PC-3 (cell line): ENCODE measurements at regions not wholly inside any gene's neighbourhood (a gene's known extent, or its start where the extent isn't known, plus 50 kb on each side); places are given as distances from the start of the nearest gene placed in this dataset.

ENCODE experiments used
- ATAC-seq: fragments of 200-7000 bp; cut with Tn5 transposase; 2 replicates; pipeline ENCODE4 v1.9.1; 2020; ENCODE audit warnings: mild to moderate bottlenecking, moderate library complexity
- BruUV-seq: library from RNA; stranded (reverse); fragments of 400-500 nt; replicated peaks from 2 replicates; lab custom pipeline; 2021; lab: Mats Ljungman, UMichigan
- CTCF ChIA-PET: fragments of 300-600 bp; sonication (Branson Sonifier 250); formaldehyde crosslinking; loops from one replicate; lab custom pipeline; 2022; ENCODE audit warnings: antibody characterized with exemption; lab: Charles Lee
- POLR2A ChIA-PET: fragments of 300-600 bp; sonication (Branson Sonifier 250); formaldehyde crosslinking; loops from one replicate; lab custom pipeline; 2022; ENCODE audit warnings: antibody characterized with exemption; ENCODE audit not compliant: unreplicated experiment; lab: Charles Lee
- DNase-seq: peaks from one replicate; pipeline ENCODE4 v3.0.0-alpha.2; 2015
- H2AFZ ChIP-seq: fragments of 300-600 bp; sonication (generic); 2 replicates; pipeline ENCODE4 v1.6.0; 2016; ENCODE audit warnings: antibody characterized with exemption, low read length
- H3F3A ChIP-seq: fragments of 300-600 bp; sonication (generic); one replicate; pipeline ENCODE4 v1.6.0; 2017; ENCODE audit warnings: antibody characterized with exemption, low read length, control low read depth, mild to moderate bottlenecking; ENCODE audit not compliant: unreplicated experiment
- H3K27ac ChIP-seq: fragments of 300-600 bp; sonication (generic); 2 replicates; pipeline ENCODE4 v1.5.1; 2016; ENCODE audit warnings: mild to moderate bottlenecking, low read length
- H3K27me3 ChIP-seq: fragments of 300-600 bp; sonication (generic); 2 replicates; pipeline ENCODE4 v1.6.1; 2016; ENCODE audit warnings: low read length, mixed read lengths
- H3K36me3 ChIP-seq: fragments of 300-600 bp; sonication (generic); 2 replicates; pipeline ENCODE4 v1.6.1; 2016; ENCODE audit warnings: low read depth, mixed run types, low read length, mixed read lengths
- H3K4me1 ChIP-seq: fragments of 300-600 bp; sonication (generic); 2 replicates; pipeline ENCODE4 v1.5.1; 2016; ENCODE audit warnings: low read length; ENCODE audit not compliant: insufficient read depth
- H3K4me2 ChIP-seq: fragments of 300-600 bp; sonication (generic); 2 replicates; pipeline ENCODE4 v1.6.0; 2016; ENCODE audit warnings: low read length
- H3K4me3 ChIP-seq: fragments of 300-600 bp; sonication (generic); 2 replicates; pipeline ENCODE4 v1.5.1; 2016; ENCODE audit warnings: mild to moderate bottlenecking, low read length, mixed read lengths
- H3K79me2 ChIP-seq: fragments of 300-600 bp; sonication (generic); 2 replicates; pipeline ENCODE4 v1.6.1; 2017; ENCODE audit warnings: low read length, mixed read lengths
- H3K9ac ChIP-seq: fragments of 300-600 bp; sonication (generic); 2 replicates; pipeline ENCODE4 v1.6.0; 2016; ENCODE audit warnings: mild to moderate bottlenecking, low read length
- H3K9me2 ChIP-seq: fragments of 300-600 bp; sonication (generic); replicated peaks from 2 replicates; pipeline ENCODE4 v1.6.1; 2016; ENCODE audit warnings: mixed run types, low read length, mixed read lengths
- H3K9me3 ChIP-seq: fragments of 300-600 bp; sonication (generic); 2 replicates; pipeline ENCODE4 v1.6.1; 2016; ENCODE audit warnings: low read length, mixed read lengths
- H4K20me1 ChIP-seq: fragments of 300-600 bp; sonication (generic); 2 replicates; pipeline ENCODE4 v1.6.1; 2016; ENCODE audit warnings: low read length, mixed read lengths
- CTCF ChIP-seq: fragments of 300-600 bp; sonication (generic); conservative IDR thresholded peaks from 2 replicates; pipeline ENCODE4 v1.5.1; 2017; ENCODE audit warnings: antibody characterized with exemption, low read depth, mild to moderate bottlenecking, low read length
- EZH2 ChIP-seq: fragments of 300-600 bp; sonication (generic); IDR thresholded peaks from one replicate; pipeline ENCODE4 v1.6.1; 2017; ENCODE audit warnings: antibody characterized with exemption, mild to moderate bottlenecking, low read length; ENCODE audit not compliant: unreplicated experiment
- EZH2phosphoT487 ChIP-seq: fragments of 300-600 bp; sonication (generic); IDR thresholded peaks from 2 replicates; pipeline ENCODE4 v1.6.1; 2018; ENCODE audit warnings: mild to moderate bottlenecking, antibody characterized with exemption, low read length, borderline replicate concordance
- intact Hi-C: fragments of 100-400 bp; cut with micrococcal nuclease; formaldehyde crosslinking; loops from 2 replicates; pipeline ENCODE4 v1.9.0; 2023

GRCh38 chr14:56894591-56894991 lies 84.3 kb upstream of the OTX2 start:
- Histone ChIP-seq H3K4me2 (no peak overlapping the region), H3K27me3 (peaks cover 86% of the 10 kb centered on the region), H3F3A (no peaks in the 10 kb centered on the region), H2AFZ (no peak overlapping the region), H3K4me3 (no peak overlapping the region), H3K27ac (no peak overlapping the region), H3K9ac (no peak overlapping the region), H3K4me1 (no peaks in the 10 kb centered on the region), H3K9me2 (no peaks in the 10 kb centered on the region), H3K36me3 (no peaks in the 10 kb centered on the region), H3K79me2 (no peaks in the 10 kb centered on the region), H3K9me3 (no peaks in the 10 kb centered on the region), H4K20me1 (no peaks in the 10 kb centered on the region)
- intact Hi-C loops: no loop called here
- no peak for TF ChIP-seq EZH2phosphoT487
- no peak for TF ChIP-seq EZH2
- no peak for TF ChIP-seq CTCF
- no peak for DNase-seq
- BruUV-seq: no TSS peak
- ChIA-PET POLR2A (no interaction called here), CTCF (no interaction called here)
- no peak for ATAC-seq

GRCh38 chr14:56892959-56893358 lies 82.7 kb upstream of the OTX2 start:
- POLR2A ChIA-PET: no interaction called here
- no peaks in the 10 kb centered on the region for H4K20me1 ChIP-seq

GRCh38 chr14:56891226-56891625 lies 80.9 kb upstream of the OTX2 start:
- Histone ChIP-seq H2AFZ (no peak overlapping the region), H3K9ac (no peak overlapping the region), H3K4me3 (no peak overlapping the region), H3K9me2 (no peaks in the 10 kb centered on the region), H3K79me2 (no peaks in the 10 kb centered on the region), H3F3A (no peaks in the 10 kb centered on the region), H4K20me1 (no peaks in the 10 kb centered on the region), H3K9me3 (no peaks in the 10 kb centered on the region), H3K4me2 (no peak overlapping the region), H3K4me1 (no peaks in the 10 kb centered on the region), H3K36me3 (no peaks in the 10 kb centered on the region), H3K27ac (no peak overlapping the region), H3K27me3 (peaks cover 89% of the 10 kb centered on the region)
- ATAC-seq: no peak
- intact Hi-C loops: no loop called here
- no peak for DNase-seq
- CTCF ChIA-PET: no interaction called here
- POLR2A ChIA-PET: no interaction called here
- BruUV-seq: no TSS peak
- no peak for TF ChIP-seq EZH2
- TF ChIP-seq CTCF: no peak
- no peak for TF ChIP-seq EZH2phosphoT487

More at GRCh38 chr14:56892959-56893358, 82.7 kb upstream of the OTX2 start:
- Histone ChIP-seq H3K27me3 (peaks cover 85% of the 10 kb centered on the region), H3K4me1 (no peaks in the 10 kb centered on the region), H3K9ac (no peak overlapping the region), H3K9me3 (no peaks in the 10 kb centered on the region), H3F3A (no peaks in the 10 kb centered on the region), H3K36me3 (no peaks in the 10 kb centered on the region), H3K27ac (no peak overlapping the region), H3K4me3 (no peak overlapping the region), H3K79me2 (no peaks in the 10 kb centered on the region), H3K9me2 (no peaks in the 10 kb centered on the region), H2AFZ (no peak overlapping the region), H3K4me2 (no peak overlapping the region)
- CTCF ChIA-PET: no interaction called here
- BruUV-seq: no TSS peak
- DNase-seq (no peak), ATAC-seq (no peak)
- TF ChIP-seq EZH2 (no peak), EZH2phosphoT487 (no peak), CTCF (no peak)
- intact Hi-C loops: no loop called here
